ENCODE measurements at regions not wholly inside any gene's neighbourhood (a gene's known extent, or its start where the extent isn't known, plus 50 kb on each side); places are given as distances from the start of the nearest gene placed in this dataset.

DNA sequence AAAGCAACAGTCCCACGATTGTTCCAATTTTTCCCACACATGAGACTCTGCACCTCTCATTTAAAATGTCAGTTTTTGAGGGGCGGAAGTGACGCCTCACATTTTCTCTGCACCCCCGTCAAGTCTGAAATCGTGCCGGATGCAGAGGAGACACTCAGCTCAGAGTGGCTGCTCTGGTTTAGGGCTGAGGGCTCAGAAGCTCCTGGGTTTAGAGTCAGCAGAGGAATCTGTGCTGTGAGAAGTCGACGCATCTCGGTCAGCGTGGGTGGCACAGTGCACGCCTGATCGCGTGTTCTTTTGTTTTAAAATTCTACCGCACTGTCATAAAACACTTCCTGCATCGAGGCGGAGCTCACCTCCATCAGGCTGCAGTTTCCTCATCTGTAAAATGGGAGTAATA, 116.7 kb upstream of the ADRA2C start:
- no peaks in the 10 kb centered on the region for H4K20me1 ChIP-seq (ENCODE audit: low read depth)
- Mint-ChIP-seq H3K36me3 (no peaks in the 10 kb centered on the region), H3K4me3 (no peak overlapping the region), H3K4me1 (peaks cover 6% of the 10 kb centered on the region), H3K9me3 (peaks cover 5% of the 10 kb centered on the region), H3K27ac (no peak overlapping the region), H3K27me3 (ENCODE audit: insufficient read depth, low read depth) (peaks cover 20% of the 10 kb centered on the region)
- no peak overlapping the region for H3K27ac ChIP-seq
- no peaks in the 10 kb centered on the region for H3F3A ChIP-seq (ENCODE audit: low read depth)
- no peaks in the 10 kb centered on the region for H3K79me2 ChIP-seq (ENCODE audit: low read depth)
- H3K9ac ChIP-seq = no peak overlapping the region
- no peak overlapping the region for H2AFZ ChIP-seq (replicated peaks)
- H3K9me3 ChIP-seq (ENCODE audit: low read depth) = no peaks in the 10 kb centered on the region
- no peaks in the 10 kb centered on the region for H3K36me3 ChIP-seq
- no peaks in the 10 kb centered on the region for H3K27me3 ChIP-seq
- DNase-seq (ENCODE audit: low spot score) = no peak
- no peak for TF ChIP-seq EZH2 (IDR thresholded peaks at IDR 0.05)
- TF ChIP-seq EZH2phosphoT487 (IDR thresholded peaks at IDR 0.05) = no peak
- TF ChIP-seq, protein P1, sequence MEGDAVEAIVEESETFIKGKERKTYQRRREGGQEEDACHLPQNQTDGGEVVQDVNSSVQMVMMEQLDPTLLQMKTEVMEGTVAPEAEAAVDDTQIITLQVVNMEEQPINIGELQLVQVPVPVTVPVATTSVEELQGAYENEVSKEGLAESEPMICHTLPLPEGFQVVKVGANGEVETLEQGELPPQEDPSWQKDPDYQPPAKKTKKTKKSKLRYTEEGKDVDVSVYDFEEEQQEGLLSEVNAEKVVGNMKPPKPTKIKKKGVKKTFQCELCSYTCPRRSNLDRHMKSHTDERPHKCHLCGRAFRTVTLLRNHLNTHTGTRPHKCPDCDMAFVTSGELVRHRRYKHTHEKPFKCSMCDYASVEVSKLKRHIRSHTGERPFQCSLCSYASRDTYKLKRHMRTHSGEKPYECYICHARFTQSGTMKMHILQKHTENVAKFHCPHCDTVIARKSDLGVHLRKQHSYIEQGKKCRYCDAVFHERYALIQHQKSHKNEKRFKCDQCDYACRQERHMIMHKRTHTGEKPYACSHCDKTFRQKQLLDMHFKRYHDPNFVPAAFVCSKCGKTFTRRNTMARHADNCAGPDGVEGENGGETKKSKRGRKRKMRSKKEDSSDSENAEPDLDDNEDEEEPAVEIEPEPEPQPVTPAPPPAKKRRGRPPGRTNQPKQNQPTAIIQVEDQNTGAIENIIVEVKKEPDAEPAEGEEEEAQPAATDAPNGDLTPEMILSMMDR (IDR thresholded peaks at IDR 0.05) = no peak
- no peak overlapping the region for H3K4me2 ChIP-seq
- no peaks in the 10 kb centered on the region for H3K4me1 ChIP-seq
- no peak overlapping the region for H3K4me3 ChIP-seq

DNA sequence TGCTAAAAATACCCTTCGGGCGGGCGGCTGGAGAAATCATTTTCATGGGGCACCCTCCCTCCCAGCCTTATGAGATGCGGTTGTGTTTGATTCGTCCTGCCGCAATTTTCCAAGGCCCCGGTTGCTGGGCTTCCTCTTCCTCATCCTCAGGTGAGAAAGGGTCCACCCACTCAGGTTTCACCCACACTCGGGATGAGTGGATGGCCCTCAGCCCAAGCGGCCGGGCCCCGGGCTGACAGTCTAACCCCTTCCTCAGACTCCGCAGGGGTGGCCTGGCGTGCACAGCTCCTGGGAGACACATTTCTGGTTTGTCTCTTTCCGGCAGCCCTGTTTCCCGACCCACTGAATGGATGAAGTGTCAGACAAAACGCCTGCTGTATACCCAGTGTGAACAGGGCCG, 116.5 kb upstream of the LRPAP1 start:
- Mint-ChIP-seq H3K4me1 (peaks cover 5% of the 10 kb centered on the region), H3K36me3 (no peaks in the 10 kb centered on the region), H3K27ac (no peak overlapping the region), H3K27me3 (ENCODE audit: insufficient read depth, low read depth) (peaks cover 18% of the 10 kb centered on the region), H3K4me3 (no peak overlapping the region), H3K9me3 (peaks cover 5% of the 10 kb centered on the region)
- no peaks in the 10 kb centered on the region for H3F3A ChIP-seq (ENCODE audit: low read depth)
- H2AFZ ChIP-seq (replicated peaks) = no peak overlapping the region
- no peak for DNase-seq (ENCODE audit: low spot score)
- H3K36me3 ChIP-seq = no peaks in the 10 kb centered on the region
- TF ChIP-seq, protein P1 (IDR thresholded peaks at IDR 0.05) = no peak
- no peak for TF ChIP-seq EZH2phosphoT487 (IDR thresholded peaks at IDR 0.05)
- TF ChIP-seq EZH2 (IDR thresholded peaks at IDR 0.05) = no peak
- no peaks in the 10 kb centered on the region for H3K9me3 ChIP-seq (ENCODE audit: low read depth)
- H3K4me2 ChIP-seq = no peak overlapping the region
- no peak overlapping the region for H3K4me3 ChIP-seq
- H3K27me3 ChIP-seq = no peaks in the 10 kb centered on the region
- H3K79me2 ChIP-seq (ENCODE audit: low read depth) = no peaks in the 10 kb centered on the region
- H3K27ac ChIP-seq = no peak overlapping the region
- H3K9ac ChIP-seq = no peak overlapping the region
- H4K20me1 ChIP-seq (ENCODE audit: low read depth) = no peaks in the 10 kb centered on the region
- H3K4me1 ChIP-seq = no peaks in the 10 kb centered on the region

DNA sequence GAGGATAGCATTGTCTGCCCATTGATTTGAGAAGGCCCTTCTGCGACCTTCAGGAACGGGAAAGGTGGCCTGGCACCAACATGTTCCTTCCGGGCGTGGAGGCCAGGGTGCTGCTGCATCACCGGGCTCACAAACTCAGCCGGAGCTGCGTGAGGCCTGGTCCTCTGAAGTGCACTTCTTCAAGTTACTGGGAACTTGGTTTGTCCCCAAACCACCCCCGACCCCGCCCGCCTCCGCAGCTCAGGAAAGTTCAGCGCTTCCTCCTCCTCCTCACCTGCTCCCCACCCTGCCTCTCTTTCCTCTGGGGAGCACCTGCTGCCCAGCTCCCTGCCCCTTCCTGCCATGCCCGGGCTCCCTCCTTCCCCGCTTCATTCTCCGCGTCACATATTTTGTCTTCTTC, 116.0 kb upstream of the LRPAP1 start:
- Mint-ChIP-seq H3K4me1 (peaks cover 2% of the 10 kb centered on the region), H3K27ac (no peak overlapping the region), H3K4me3 (no peak overlapping the region), H3K27me3 (ENCODE audit: insufficient read depth, low read depth) (peaks cover 14% of the 10 kb centered on the region), H3K36me3 (no peaks in the 10 kb centered on the region), H3K9me3 (peaks cover 5% of the 10 kb centered on the region)
- TF ChIP-seq, protein P1 (IDR thresholded peaks at IDR 0.05) = no peak
- TF ChIP-seq EZH2phosphoT487 (IDR thresholded peaks at IDR 0.05) = no peak
- TF ChIP-seq EZH2 (IDR thresholded peaks at IDR 0.05) = no peak
- Histone ChIP-seq H3K27me3 (no peaks in the 10 kb centered on the region), H2AFZ (replicated peaks) (no peak overlapping the region), H3K4me1 (no peaks in the 10 kb centered on the region), H3K4me3 (no peak overlapping the region), H3K27ac (no peak overlapping the region), H3K79me2 (ENCODE audit: low read depth) (no peaks in the 10 kb centered on the region), H3K4me2 (no peak overlapping the region), H3K9me3 (ENCODE audit: low read depth) (no peaks in the 10 kb centered on the region), H4K20me1 (ENCODE audit: low read depth) (no peaks in the 10 kb centered on the region), H3K9ac (no peak overlapping the region), H3F3A (ENCODE audit: low read depth) (no peaks in the 10 kb centered on the region), H3K36me3 (no peaks in the 10 kb centered on the region)
- no peak for DNase-seq (ENCODE audit: low spot score)
